GM12878 (cell line): ENCODE measurements at regions not wholly inside any gene's neighbourhood (a gene's known extent, or its start where the extent isn't known, plus 50 kb on each side); places are given as distances from the start of the nearest gene placed in this dataset.

Experiments
- ATF3 ChIP-seq: IDR thresholded peaks from 2 replicates; pipeline ENCODE4 v1.6.1; 2011; ENCODE audit warnings: low read depth, mild to moderate bottlenecking, low read length, moderate library complexity, borderline replicate concordance; ENCODE audit errors: extremely low read depth
- ATF7 ChIP-seq: fragments of 450-650 bp; IDR thresholded peaks from 2 replicates; pipeline ENCODE4 v1.6.1; 2016; ENCODE audit warnings: low read depth, mild to moderate bottlenecking
- CTCF ChIP-seq, 3 experiments: IDR thresholded peaks in 2 of 3; conservative IDR thresholded peaks in 1 of 3; 2 replicates each; pipeline ENCODE4 v1.5.1; 2011; ENCODE audit warnings: low read depth in 3 of 3, low read length in 3 of 3, mild to moderate bottlenecking in 3 of 3, control low read depth in 2 of 3, moderate library complexity in 2 of 3, inconsistent platforms in 1 of 3, mixed read lengths in 1 of 3; ENCODE audit not compliant: control insufficient read depth in 2 of 3, insufficient read depth in 1 of 3; ENCODE audit errors: extremely low read depth in 1 of 3
- EP300 ChIP-seq, 2 experiments: fragments of 150-350 bp in 1 of 2; IDR thresholded peaks; 2 replicates each; pipeline ENCODE4 v1.6.1; 2011 to 2012; ENCODE audit warnings: low read depth in 2 of 2, low read length in 2 of 2, borderline replicate concordance in 1 of 2, improper control_type of control experiment in 1 of 2, inconsistent platforms in 1 of 2; ENCODE audit not compliant: control insufficient read depth in 1 of 2
- ESRRA ChIP-seq: IDR thresholded peaks from 2 replicates; pipeline ENCODE4 v1.6.1; 2012; ENCODE audit warnings: mild to moderate bottlenecking, low read length, improper control_type of control experiment
- REST ChIP-seq: IDR thresholded peaks from 2 replicates; pipeline ENCODE4 v1.6.1; 2012; ENCODE audit warnings: mild to moderate bottlenecking, low read depth, low read length
- SMAD1 ChIP-seq: fragments of 450-650 bp; IDR thresholded peaks from 2 replicates; pipeline ENCODE4 v1.6.1; 2018; ENCODE audit warnings: mild to moderate bottlenecking, low read depth; ENCODE audit not compliant: partially characterized antibody
- SMC3 ChIP-seq: IDR thresholded peaks from 2 replicates; pipeline ENCODE4 v1.6.1; 2011; ENCODE audit warnings: low read length, improper control_type of control experiment, borderline replicate concordance
- SREBF2 ChIP-seq: IDR thresholded peaks from 2 replicates; pipeline ENCODE4 v1.6.1; 2012; ENCODE audit warnings: mild to moderate bottlenecking, low read length
- ZZZ3 ChIP-seq: IDR thresholded peaks from 2 replicates; pipeline ENCODE4 v1.6.1; 2011; ENCODE audit warnings: low read depth; ENCODE audit not compliant: control insufficient read depth, insufficient read length

GRCh38 chr6:144639654-144640053 is 354.5 kb downstream of the UTRN start:
- TF ChIP-seq SREBF2 (no peak), EP300 (IDR thresholded peaks at IDR 0.05; ENCODE audit: borderline replicate concordance in 1 of 2, control insufficient read depth in 1 of 2, low read depth in 2 of 2, low read length in 2 of 2) (no peak), CTCF (IDR thresholded peaks at IDR 0.05 in 2 of 3, conservative IDR thresholded peaks at IDR 0.05 in 1 of 3; ENCODE audit: control insufficient read depth in 2 of 3, extremely low read depth in 1 of 3, insufficient read depth in 1 of 3, low read depth in 3 of 3, low read length in 3 of 3) (no peak), ATF7 (no peak), ZZZ3 (no peak), SMAD1 (no peak), ATF3 (no peak), ESRRA (no peak), REST (no peak), SMC3 (no peak)
